GM18517 (cell line): ENCODE measurements at regions not wholly inside any gene's neighbourhood (a gene's known extent, or its start where the extent isn't known, plus 50 kb on each side); places are given as distances from the start of the nearest gene placed in this dataset.
"Not testable (repeated sequence)": the region's sequence is repeated elsewhere in the genome, so short reads cannot be mapped to it uniquely, and the experiment has no call there.

Source experiments
- ATAC-seq: cut with Tn5 transposase; IDR thresholded peaks from one replicate; pipeline ENCODE4 v1.9.1; 2021; ENCODE audit warnings: mild to moderate bottlenecking, moderate library complexity; ENCODE audit not compliant: unreplicated experiment

DNA sequence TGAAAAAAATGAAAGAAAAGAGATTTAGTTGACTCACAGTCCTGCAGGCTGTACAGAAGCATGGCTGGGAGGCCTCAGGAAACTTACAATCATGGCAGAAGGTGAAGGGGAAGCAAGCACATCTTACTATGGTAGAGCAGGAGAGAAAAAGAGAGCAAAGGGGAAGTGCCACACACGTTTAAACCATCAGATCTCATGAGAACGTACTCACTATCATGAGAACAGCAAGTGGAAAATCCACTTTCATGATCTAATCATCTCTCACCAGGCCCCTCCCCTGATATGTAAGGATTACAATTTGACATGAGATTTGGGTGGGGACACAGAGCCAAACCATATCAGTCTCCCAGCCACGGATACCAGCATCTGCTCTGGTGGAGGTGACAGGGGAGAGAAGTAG, 50.8 kb upstream of the CPOX start:
- ATAC-seq, result no peak

DNA sequence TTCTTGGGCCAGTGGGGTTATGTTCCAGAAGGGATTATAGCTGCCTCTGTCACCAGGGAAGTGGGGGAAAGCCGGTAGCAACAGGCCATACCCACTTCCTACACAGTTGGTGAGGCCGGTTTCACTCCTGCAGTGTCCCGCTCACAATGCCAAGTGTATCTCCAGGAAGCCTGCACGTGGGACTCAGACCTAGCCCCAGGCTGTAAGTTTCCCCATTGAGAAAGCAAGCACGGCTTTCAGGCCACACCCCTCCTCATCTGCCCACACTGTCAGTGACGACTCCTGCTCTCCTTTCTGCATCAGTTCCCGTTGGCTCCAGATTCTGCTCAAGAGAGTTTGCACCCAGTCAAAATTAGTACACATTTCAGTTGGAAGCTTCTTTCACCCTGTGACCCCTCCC, 51.6 kb upstream of the CPOX start:
- peak; percentile 73 for ATAC-seq

DNA sequence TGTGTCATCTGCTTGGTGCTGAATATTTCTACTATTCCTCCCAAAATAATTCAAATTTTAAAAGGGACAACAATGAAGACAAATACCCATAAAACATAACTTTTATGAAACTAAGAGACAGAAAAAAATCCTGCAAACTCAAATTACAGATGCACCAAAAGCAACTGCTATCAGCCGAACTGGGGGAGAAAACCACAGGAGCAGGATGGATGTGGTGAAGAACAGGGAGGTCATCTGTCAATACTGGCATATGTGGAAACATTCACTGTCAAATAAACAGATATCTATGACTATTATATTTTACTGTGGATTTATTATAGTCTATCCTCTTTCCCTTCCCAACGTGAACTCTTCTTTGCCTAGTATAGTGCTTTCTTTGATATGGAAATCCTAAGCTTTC, 53.3 kb upstream of the CPOX start:
- no peak for ATAC-seq

DNA sequence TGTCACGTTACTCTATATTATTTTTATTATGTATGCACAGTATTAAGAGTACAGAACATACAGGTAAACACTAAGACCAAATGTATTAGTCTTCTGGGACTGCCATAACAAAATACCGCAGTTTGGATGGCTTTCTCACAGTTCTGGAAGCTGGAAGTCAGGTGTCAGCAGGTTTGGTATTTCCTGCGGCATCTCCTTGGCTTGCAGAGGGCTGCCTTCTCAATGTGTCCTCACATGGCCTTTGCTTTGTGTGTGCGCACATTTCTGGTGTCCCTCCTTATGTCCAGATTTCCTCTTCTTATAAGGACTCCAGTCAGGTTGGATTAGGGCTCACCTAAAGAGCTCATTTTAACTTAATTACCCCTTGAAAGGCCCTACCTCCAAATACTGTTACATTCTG, 53.8 kb upstream of the CPOX start:
- no peak for ATAC-seq

DNA sequence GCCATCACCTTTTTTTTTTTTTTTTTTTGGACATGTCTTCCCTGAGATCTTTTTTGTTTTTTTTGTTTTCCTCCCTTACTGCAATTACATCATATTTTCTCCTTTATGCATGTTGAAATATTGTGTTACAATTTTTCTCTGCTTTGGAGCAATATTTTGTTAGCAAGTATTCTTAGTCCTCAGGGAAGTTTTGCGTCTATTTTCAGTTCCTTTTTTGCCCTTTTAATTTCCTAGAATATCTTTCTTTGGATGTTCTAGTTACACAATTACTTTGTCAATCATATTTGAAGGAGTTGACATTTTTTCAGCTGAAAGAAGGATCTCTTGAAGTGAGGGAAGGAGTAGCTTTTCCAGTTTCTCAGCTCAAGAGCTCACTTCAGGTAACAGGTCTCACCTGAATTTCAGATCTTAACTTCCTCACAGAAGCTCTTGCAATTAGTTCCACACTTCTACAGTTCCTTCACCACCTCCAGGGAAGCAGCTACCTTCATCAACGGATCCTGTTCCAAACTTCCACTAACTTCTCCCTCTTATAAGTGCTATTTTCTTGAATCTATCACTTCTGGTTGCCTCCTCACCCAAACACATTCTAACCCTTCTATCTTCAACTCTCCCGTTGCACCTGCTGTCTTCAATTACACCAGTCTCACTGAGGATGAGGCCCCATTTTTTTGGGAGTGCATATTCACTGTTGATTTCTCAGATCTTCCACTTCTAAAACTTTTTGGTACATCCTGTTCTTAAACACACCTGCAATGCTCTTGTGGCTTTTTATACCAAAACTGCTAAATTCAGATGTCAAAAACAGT, 57.8 kb upstream of the CPOX start:
- ATAC-seq, result no peak

DNA sequence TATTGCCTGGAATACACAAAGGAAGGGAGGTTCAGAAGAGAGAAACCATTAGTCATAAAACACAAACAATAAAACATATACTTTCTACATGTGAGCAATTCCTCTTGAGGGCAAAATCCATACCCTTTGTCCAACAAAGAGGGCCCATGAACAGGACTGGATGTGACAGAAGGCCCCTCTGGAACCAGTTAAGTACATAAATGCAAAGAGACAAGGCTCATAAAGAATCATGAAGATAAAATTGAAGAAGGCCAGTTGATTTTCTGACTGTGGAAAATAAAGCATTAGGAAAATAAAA, 58.3 kb upstream of the CPOX start:
- no peak for ATAC-seq

DNA sequence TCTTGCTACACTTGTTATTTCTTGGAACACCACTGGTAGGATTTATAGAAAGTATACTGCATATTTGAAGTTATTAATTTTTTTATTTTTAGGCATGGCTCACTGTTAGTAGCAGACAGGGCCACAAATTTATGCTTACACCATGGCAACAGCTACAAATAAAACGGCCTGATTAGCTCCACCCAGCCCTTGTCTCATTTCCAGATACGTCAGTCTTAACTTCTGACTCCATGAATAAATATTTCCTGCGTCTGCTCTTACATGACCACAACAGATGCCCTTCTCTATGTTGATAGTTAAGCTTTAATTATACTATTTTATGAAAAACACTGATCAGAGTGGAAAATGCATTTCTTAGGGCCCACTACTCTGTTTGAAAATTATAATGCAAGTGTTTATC, 62.3 kb upstream of the CPOX start:
- no peak for ATAC-seq

DNA sequence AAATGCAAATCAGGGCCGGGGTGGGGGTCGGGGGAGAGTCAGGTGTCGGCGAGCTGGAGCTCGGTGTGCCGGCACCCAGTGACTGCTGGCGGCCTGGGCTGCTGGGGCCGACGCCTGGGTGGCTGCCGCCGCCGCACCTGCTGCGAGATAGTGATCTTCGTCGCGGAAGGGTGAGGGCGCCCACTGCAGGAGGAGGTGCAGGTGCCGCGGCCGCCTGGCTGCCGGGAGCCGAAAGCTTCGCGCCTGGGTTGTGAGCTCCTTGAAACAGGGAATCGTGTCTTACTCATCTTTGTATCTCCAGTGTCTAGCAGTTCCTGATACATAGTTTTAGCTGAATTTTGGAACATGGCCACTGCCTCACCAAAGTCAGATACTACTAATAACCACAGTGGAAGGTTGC, 64.0 kb upstream of the CPOX start:
- peak; percentile 76 for ATAC-seq

DNA sequence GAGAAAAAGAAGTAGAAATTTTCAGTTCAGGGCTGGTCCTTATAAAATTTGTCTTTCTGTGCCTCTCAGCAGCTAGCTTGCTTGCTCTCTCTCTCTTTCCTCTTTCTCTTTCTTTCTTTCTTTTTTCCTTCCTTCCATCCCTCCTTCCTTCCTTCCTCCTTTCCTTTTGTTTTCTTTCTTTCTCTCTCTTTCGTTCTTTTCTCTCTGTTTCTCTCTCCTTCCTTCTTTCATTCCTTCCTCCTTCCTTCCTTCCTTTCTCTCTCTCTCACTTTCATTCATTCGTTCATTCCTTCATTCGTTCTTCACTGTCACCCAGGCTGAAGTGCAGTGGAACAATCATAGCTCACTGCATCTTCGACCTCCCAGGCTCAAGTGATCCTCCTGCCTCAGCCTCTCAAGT, 69.3 kb upstream of the CPOX start:
- no peak for ATAC-seq

DNA sequence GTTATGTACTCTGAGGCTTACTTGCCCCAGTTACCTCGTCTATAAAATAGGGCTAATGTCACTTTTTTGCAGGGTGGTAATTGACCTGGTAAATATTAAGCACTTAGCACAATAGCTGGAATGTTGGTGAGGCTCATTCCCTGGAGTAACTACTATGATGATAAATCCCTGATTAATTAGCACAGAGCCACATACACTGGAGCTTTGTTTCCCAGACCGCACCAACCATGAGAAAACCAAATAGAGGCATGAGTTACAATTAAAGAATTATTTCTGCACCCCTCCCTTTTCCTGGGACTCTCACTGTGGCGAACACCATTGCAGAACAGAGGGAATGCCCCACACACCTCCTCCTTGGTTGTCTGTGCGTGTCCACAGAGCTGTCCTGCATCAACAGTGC, 76.6 kb upstream of the CPOX start:
- ATAC-seq, result no peak

DNA sequence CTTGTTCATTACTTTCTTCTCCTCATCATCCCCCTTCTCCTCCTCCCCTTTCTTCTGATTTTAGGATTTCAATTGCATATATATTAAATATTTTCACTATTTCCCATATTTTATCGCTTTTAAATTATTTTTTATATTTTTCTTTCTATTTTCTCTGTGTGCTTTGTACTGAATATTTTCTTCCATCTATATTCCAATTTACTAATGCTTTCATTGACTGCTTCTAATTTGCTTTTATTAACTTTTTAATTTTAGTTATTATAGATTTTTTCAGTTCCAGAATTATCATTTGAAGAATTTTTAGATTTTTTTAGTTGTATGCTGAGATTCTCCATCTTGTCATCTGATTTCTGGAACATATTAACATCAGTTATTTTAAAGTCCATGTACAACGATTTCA, 83.2 kb upstream of the ST3GAL6 start:
- ATAC-seq, result no peak

DNA sequence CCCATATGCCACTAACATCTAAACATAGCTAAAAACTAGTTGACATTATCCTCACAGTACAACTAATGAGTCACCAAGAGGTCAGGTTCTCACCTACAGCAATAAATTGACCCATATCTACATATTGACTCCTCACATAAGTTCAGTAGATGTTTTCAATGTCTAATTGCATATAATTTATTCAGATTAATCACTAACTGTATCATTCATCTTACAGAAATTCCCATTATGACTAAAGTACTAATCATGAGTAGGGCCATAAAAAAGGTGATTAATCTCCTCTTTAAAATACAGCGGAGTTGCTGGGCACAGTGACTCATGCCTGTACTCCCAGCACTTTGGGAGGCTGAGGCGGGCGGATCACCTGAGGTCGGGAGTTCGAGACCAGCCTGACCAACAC, 82.4 kb upstream of the ST3GAL6 start:
- ATAC-seq, result no peak

DNA sequence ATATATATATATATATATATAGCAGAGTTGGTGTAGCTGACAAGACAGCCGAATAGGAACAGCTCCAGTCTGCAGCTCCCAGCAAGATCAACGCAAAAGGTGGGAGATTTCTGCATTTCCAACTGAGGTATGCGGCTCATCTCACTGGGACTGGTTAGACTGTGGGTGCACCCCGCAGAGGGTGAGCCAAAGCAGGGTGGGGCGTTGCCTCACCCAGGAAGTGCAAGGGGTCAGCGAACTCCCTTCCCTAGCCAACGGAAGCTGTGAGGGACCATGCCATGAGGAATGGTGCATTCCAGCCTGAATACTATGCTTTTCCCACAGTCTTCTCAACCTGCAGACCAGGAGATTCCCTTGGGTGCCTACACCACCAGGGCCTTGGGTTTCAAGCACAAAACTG, 81.7 kb upstream of the ST3GAL6 start:
- ATAC-seq, result no peak

DNA sequence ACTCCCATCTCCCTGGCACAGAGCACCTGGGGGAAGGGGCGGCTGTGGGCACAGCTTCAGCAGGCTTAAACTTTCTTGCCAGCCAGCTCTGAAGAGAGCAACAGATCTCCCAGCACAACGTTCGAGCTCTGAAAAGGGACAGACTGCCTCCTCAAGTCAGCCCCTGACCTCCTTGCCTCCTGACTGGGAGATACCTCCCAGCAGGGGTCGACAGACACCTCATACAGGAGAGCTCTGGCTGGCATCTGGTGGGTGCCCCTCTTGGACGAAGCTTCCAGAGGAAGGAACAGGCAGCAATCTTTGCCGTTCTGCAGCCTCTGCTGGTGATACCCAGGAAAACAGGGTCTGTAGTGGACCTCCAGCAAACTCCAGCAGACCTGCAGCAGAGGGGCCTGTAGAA, 80.7 kb upstream of the ST3GAL6 start:
- not testable (repeated sequence) for ATAC-seq

DNA sequence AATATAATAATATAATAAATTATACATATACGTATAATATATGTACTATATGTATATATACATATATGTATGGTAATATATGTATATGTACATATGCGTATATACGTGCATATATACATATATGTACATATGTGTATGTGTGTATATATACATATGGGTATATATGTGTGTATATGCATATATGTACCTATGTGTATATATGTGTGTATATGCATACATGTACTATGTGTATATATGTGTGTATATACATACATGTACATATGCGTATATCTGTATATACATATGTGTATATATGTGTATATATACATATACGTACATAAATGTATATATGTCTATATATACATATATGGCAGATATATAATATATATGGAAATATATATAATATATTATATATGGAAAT, 74.8 kb upstream of the ST3GAL6 start:
- ATAC-seq, result no peak

DNA sequence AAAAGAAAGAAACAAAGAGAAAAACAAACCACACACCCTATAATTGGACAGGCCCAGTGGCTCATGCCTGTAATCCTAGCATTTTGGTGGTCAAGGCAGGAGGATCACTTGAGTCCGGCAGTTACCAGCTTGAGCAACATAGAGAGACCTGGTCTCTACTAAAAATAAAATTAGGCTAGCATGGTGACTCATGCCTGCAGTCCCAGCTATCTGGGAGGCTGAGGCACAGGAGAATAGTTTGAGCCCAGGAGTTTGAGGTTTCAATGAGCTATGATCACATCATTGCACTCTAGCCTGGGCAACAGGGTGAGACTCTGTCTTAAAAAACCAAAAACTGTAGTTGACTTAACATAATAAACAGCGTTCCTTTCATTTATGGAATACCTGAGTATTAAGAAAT, 72.3 kb upstream of the ST3GAL6 start:
- no peak for ATAC-seq

DNA sequence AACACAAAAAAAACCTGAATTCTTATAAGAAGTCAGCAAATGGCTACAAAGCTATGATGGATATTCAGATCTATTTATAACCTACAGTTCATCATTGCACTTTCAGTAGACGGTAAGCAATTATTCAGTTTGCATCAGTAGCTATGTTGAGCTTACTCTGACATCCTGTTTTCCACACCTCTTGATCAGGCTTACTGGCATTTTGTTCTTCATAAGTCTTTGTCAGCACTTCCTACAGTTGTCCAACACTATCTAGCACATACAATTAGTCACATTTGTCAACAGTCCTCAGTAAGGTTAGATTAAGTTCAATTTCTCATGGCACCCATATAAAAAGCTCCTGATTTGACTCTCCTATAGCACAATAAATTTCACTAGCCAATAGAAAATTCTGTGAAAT, 71.2 kb upstream of the ST3GAL6 start:
- no peak for ATAC-seq

DNA sequence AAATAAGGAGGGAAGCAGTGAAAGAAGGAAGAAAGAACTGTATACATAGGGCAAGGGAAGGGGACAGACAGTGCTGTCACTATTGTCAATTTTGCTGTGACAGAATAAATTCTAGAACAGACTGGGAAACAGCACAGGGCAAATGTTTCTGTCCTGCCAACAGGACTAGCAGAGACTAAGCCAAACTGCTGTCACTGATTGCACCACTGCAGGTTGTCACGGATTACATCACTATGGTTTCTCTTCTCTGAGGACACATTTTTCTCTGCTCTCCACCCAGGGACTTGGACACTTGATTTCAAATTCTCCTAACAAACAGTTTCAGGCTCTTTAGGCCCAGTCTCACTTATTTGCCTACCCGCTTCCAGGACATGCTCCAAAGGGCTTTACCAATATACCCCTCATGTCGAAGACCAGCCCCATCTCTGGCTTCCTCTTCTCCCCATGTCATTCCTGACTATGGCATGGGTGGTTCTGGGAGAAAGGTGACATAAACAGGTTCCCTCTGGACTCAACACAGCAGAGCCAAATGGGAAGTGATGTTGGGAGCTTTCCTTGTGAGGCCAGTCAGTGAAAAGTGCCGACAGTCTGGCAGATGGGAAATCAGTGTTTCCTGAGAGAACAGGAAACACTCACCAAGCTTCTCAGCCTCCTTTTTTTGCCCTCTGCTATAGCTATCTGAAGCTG, 70.2 kb upstream of the ST3GAL6 start:
- ATAC-seq, result no peak

DNA sequence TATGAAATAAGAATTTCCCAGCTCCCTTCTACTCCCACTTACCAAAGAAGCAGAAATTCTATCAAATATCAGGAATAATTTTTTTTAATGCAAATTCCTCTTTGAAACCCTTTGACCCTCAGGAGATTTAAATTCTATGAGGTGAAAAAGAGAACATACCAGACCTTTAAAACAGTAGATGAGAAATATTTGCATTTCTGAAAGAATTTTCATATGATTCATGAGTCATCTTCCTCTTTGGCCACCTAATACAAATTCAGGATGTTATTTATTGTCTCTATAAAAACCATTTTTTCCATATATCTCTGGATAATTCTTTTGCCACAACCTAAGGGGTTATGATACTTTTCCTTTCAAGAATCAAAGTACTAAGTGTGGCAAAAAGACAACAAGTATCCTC, 67.3 kb upstream of the ST3GAL6 start:
- ATAC-seq, result no peak

DNA sequence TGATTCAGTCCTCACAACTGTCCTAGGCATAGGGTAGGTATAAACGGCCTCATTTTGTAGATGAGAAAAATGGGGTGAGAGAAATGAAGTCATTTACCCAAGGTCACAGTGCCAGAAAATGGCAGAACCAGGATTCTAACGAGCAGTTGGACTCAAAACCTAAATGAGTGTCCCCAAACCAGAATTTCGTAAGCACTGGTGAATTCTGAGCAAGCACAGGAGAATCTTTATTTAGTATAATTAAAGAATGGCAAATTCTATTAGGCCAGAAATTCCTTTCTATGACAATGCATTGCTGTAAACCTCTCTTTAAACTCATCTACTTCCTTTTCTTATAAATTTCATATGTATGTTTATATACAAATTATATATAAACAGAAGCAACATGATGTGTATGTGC, 66.8 kb upstream of the ST3GAL6 start:
- ATAC-seq, result not testable (repeated sequence)

DNA sequence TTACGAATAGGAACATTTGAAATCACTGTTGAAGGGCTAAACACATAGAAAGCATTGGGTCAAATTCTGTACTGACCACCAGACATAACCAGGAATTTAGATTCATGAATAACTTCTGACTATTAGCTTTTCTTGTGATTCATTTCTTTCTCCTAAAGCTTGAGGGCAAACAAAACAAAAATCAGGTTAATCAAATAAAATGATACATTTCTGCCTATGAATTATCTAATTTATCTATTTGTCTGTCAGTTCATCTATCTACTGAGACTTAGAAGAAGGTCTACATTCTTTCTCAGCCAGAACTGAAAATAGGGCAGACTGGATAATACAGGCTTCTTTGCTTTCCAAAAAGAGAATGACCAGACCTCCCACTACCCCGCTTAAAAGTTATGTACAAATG, 65.9 kb upstream of the ST3GAL6 start:
- ATAC-seq, result no peak

DNA sequence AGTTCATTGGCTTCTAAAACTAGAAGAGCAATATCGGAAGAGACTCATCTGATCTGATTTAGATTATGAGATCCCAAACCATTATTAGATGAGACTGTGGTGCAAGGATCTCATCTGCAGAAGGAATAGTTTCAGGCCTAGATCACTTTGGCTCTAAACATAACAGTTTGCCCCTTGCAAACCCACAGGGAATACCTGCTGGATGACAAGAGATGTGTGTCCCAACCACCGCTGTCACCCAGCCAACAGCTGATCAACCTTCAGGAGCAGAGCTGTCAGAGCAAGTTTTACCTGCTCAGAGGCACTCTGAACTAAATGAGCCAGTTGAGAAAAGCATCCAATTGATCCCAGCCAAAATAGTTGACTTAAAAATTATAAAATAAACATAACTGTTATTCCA, 64.0 kb upstream of the ST3GAL6 start:
- ATAC-seq, result no peak

DNA sequence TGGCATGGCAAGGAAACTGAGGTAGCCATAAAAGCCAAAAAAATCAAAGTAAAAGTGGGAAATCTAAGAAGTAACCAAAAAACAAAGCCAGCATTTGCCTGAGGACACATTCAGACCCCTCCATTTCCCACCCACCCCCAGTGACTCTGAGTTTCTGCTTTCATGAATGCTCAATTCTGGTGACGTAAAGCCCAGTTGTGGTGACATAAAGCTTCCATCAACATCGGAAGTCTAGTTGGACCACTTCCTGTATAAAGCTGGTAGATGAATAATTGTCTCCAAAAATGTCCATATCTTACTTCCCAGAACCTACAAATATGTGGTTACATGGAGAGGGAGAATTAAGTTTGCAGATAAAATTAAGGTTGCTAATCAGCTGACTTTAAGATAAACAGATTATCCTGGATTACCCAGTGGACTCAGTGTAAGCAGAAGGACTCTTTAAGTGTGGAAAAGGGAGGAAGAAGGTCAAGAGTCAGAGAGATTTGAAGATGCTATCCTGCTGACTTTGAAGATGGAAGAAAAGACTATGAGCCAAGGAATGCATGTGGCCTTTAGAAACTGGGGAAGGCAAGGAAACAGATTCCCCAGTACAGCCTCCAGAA, 62.0 kb upstream of the ST3GAL6 start:
- no peak for ATAC-seq
